SK-N-SH (cell line): ENCODE measurements at regions not wholly inside any gene's neighbourhood (a gene's known extent, or its start where the extent isn't known, plus 50 kb on each side); places are given as distances from the start of the nearest gene placed in this dataset.

Experiments
- CHD2 ChIP-seq: fragments of 150-350 bp; IDR thresholded peaks from 2 replicates; pipeline ENCODE4 v1.6.1; 2018; ENCODE audit warnings: low read length; ENCODE audit not compliant: partially characterized antibody
- CTCF ChIP-seq: fragments of 200-600 bp; sonication (generic); IDR thresholded peaks from 2 replicates; pipeline ENCODE4 v1.6.1; 2017; ENCODE audit warnings: antibody characterized with exemption, mild to moderate bottlenecking, moderate library complexity
- EP300 ChIP-seq, 2 experiments: IDR thresholded peaks; 2 replicates each; pipeline versions ENCODE4 v1.4.0 to v1.6.1; 2012; ENCODE audit warnings: borderline replicate concordance in 1 of 2, low read depth in 1 of 2, low read length in 1 of 2
- EZH2phosphoT487 ChIP-seq: fragments of 200-600 bp; sonication (generic); IDR thresholded peaks from 2 replicates; pipeline ENCODE4 v1.6.1; 2017; ENCODE audit warnings: low read depth, mixed run types, mild to moderate bottlenecking, antibody characterized with exemption, moderate library complexity, borderline replicate concordance
- JUND ChIP-seq: IDR thresholded peaks from 2 replicates; pipeline ENCODE4 v1.4.0; 2012
- MAX ChIP-seq: IDR thresholded peaks from 2 replicates; pipeline ENCODE4 v1.4.0; 2012; ENCODE audit warnings: low read depth
- MXI1 ChIP-seq: IDR thresholded peaks from 2 replicates; pipeline ENCODE4 v1.6.1; 2012; ENCODE audit warnings: mild to moderate bottlenecking, low read depth, low read length, improper control_type of control experiment
- POLR2AphosphoS5 ChIP-seq: IDR thresholded peaks from 2 replicates; pipeline ENCODE4 v1.6.1; 2012; ENCODE audit warnings: low read depth, low read length
- RCOR1 ChIP-seq: fragments of 150-350 bp; IDR thresholded peaks from 2 replicates; pipeline ENCODE4 v1.6.1; 2017; ENCODE audit warnings: antibody characterized with exemption, low read length
- SMC3 ChIP-seq: IDR thresholded peaks from 2 replicates; pipeline ENCODE4 v1.6.1; 2012; ENCODE audit warnings: low read depth, low read length, improper control_type of control experiment
- TEAD4 ChIP-seq: IDR thresholded peaks from 2 replicates; pipeline ENCODE4 v1.4.0; 2012; ENCODE audit warnings: mild to moderate bottlenecking, borderline replicate concordance; ENCODE audit not compliant: insufficient read depth
- YY1 ChIP-seq: IDR thresholded peaks from 2 replicates; pipeline ENCODE4 v1.4.0; 2012; ENCODE audit warnings: low read depth, mild to moderate bottlenecking

GRCh38 chr2:145277922-145278321, 758.0 kb upstream of the ZEB2 start:
- TF ChIP-seq YY1 (no peak), MXI1 (no peak), CHD2 (no peak), CTCF (no peak), EZH2phosphoT487 (no peak), TEAD4 (no peak), EP300 (IDR thresholded peaks at IDR 0.05; ENCODE audit: borderline replicate concordance in 1 of 2, low read depth in 1 of 2, low read length in 1 of 2) (no peak), POLR2AphosphoS5 (no peak), JUND (no peak), RCOR1 (no peak), MAX (no peak), SMC3 (no peak)
